HG02943 (cell line): ENCODE measurements at regions not wholly inside any gene's neighbourhood (a gene's known extent, or its start where the extent isn't known, plus 50 kb on each side); places are given as distances from the start of the nearest gene placed in this dataset.
"Not testable (repeated sequence)": the region's sequence is repeated elsewhere in the genome, so short reads cannot be mapped to it uniquely, and the experiment has no call there.

Experiments used
- ATAC-seq: cut with Tn5 transposase; IDR thresholded peaks from one replicate; pipeline ENCODE4 v1.9.1; 2021; ENCODE audit warnings: mild to moderate bottlenecking, low read depth, moderate library complexity; ENCODE audit not compliant: unreplicated experiment

DNA sequence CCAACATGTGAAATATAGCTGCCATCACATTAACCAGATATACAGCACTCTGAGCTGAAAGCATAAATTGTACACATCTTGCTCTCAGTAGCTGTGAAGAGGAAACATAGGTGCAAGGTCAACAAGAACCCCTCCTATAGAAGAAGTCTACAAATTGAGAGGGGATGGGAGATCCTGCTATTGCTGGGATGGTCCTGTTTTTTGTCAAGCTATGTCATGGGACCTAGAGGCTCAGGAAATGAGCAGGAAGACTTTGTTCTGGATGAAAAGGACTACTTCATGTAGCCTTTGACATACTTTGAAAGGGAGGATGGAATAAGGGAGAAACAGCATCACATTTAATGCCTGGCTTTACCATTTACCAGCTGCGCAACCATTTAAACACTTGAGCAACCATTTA is 688.8 kb downstream of the TTLL7 start:
- ATAC-seq = not testable (repeated sequence)

- not testable (repeated sequence) for ATAC-seq
These were observed 689.9 kb downstream of the TTLL7 start for GRCh38 chr1:83309035-83309434.

DNA sequence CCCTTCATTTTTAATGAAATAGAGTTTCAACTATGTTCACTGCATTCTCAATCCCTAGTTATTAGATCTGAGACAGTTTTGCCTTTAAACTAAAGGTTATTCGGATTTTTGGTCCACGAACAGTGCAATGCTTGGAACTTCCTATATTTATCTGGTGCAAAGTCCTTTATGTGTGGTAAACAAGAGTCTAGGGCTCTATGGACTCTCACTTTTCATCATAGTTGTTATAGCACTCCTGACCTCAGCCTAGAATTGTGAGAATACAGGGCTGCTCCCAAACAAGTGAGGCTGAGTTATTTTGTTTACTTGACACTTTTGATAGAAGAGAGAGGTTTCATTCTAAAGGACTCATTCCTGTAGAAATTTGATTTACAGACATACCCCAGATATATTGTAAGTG is 692.1 kb downstream of the TTLL7 start:
- ATAC-seq = not testable (repeated sequence)

GRCh38 chr1:83295594-83295993 is 703.3 kb downstream of the TTLL7 start:
- not testable (repeated sequence) for ATAC-seq

DNA sequence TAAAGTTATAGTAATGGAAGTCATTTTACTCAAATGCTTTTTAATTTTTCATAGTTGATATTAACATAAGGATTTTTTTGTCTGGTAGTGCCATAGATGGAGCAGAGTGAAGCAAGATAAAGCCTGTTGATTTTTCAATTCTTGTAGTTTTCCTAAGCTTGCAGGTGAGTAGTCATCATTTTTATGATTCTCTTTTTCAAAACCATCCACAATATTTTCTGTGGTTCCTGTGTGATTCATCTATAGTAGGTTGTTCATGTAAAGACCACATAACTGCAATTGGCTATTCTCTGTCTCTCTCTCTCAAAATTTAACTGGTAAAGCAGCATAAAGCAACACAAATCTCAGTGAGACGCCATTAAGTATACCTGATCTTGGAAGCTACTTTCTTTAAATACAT is 711.5 kb downstream of the TTLL7 start:
- ATAC-seq = not testable (repeated sequence)

DNA sequence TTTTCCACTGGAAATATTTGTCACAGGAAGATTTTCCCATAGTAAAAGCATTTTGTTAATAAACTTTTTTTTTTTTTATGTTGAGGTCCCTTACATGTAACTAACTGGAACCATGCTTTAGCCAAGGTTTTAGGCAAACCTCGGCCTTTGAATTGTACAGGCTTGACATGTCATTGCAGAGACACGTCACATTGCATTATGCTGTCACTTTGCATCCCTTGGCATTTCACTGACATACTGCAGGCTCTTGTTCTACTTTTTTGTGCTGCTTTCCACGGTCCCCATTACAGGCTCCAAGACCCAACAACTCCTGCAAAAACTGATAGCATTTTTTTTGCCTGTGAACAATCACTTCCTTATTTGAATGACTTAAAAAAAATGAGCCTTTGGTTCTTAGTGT is 724.3 kb downstream of the TTLL7 start:
- not testable (repeated sequence) for ATAC-seq

GRCh38 chr1:83272484-83272883 is 726.4 kb downstream of the TTLL7 start:
- ATAC-seq = not testable (repeated sequence)

GRCh38 chr1:83271834-83272233 is 727.1 kb downstream of the TTLL7 start:
- not testable (repeated sequence) for ATAC-seq

DNA sequence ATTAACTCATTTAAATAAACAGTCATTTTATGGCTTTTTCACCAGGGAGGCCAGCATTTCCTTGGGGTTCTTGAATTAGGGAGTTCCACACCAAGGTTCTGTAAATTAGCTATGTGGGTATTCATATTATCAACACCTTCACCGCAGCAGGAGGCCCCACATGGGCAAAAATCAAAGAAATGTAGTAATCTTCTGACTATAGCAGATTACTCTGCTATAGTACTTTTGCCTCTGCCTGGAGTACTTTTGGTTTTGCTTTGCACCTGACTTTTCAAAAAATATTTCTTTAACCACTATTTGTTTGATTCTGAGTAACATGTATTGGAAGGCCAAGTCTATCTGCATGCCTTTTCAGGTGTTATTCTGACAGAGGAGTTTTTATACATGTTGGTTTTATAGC is 728.1 kb downstream of the TTLL7 start:
- ATAC-seq = not testable (repeated sequence)

DNA sequence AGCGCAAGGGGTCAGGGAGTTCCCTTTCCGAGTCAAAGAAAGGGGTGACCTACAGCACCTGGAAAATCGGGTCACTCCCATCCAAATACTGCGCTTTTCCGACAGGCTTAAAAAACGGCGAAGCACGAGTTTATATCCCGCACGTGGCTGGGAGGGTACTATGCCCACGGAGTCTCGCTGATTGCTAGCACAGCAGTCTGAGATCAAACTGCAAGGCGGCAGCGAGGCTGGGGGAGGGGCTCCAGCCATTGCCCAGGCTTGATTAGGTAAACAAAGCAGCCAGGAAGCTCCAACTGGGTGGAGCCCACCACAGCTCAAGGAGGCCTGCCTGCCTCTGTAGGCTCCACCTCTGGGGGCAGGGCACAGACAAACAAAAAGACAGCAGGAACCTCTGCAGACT is 735.1 kb downstream of the TTLL7 start:
- ATAC-seq = not testable (repeated sequence)

GRCh38 chr1:83251687-83252086 is 747.2 kb downstream of the TTLL7 start:
- ATAC-seq = not testable (repeated sequence)

GRCh38 chr1:83246780-83247179 is 752.2 kb downstream of the TTLL7 start:
- not testable (repeated sequence) for ATAC-seq

DNA sequence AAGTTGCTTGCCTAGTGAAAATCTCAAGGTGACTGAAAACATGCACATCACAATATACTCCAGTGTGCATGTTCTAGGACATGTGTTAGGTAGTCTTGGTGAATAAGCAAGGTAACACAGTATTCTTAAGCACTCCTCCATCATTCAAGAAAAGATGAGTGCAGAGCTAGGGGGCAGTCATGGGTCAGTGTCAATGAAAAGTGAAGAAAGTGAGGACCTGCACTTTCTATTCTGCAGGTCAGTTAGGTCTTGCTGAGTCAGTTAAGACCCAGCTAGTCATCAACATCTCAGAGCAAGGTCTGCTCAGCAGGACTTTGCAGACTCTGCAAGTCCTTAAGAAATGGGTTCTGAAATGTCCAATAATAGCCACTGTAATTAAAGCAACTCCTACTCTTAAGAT is 754.1 kb downstream of the TTLL7 start:
- ATAC-seq = not testable (repeated sequence)

DNA sequence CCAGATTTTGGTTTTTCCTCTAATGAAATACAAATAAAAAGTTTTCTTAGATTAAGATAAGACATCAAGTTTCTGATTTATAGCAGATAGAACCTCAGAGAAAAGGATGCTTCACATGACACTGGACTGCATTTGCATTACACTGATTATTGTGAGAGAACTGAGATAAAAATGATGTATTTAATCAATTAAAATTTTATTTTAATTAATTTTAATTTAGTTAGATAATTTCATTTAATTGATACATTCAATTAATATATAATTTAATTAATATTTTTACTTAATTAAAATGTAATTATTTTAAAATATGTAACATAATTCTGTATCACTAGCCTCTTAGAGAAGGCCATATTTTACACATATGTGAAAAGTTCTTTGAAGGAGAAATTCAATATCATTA is 759.4 kb downstream of the TTLL7 start:
- not testable (repeated sequence) for ATAC-seq

DNA sequence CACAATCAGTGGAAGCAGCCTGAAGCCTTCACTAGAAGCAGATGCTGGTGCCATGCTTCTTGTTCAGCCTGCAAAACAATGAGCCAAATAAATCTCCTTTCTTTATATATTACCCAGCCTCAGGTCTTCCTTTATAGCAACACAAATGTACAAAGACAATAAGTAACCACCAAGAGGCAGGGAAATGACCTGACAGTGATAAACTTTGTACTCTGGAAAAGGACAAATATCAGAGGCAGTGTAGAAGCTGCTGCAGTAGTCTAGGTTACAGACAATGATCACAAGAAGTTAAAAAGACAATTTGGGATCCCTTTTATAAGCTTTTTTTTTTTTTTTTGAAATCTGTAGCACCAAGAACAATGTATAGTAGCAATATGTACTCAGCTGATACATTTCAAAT is 760.3 kb downstream of the TTLL7 start:
- ATAC-seq = not testable (repeated sequence)

- ATAC-seq = not testable (repeated sequence)
These were observed 779.1 kb downstream of the TTLL7 start for GRCh38 chr1:83219788-83220187.

GRCh38 chr1:83218036-83218716 is 780.8 kb downstream of the TTLL7 start:
- ATAC-seq = not testable (repeated sequence)

- not testable (repeated sequence) for ATAC-seq
These were observed 784.6 kb downstream of the TTLL7 start for GRCh38 chr1:83214317-83214716.

DNA sequence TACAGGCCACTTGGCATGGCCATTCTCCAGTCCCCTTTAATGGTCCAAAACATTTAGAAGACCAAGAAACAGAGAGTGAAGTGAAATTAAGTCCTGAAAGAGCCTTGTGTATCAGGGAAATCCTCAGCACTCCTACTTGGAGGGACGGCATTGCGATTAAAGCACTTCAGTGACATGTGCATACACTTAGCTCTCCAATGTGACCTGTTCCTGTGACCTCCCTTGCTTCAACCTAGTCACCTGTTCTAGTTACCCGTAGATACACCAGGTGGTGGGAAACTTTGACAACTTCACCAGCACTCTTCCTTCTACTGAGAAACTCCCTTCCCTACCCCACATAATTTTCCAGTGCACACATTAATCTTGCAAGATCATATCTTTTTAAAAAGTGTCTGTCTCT is 785.3 kb downstream of the TTLL7 start:
- ATAC-seq = not testable (repeated sequence)

GRCh38 chr1:83212033-83212432 is 786.9 kb downstream of the TTLL7 start:
- not testable (repeated sequence) for ATAC-seq

GRCh38 chr1:83208540-83208939 is 790.4 kb downstream of the TTLL7 start:
- not testable (repeated sequence) for ATAC-seq

DNA sequence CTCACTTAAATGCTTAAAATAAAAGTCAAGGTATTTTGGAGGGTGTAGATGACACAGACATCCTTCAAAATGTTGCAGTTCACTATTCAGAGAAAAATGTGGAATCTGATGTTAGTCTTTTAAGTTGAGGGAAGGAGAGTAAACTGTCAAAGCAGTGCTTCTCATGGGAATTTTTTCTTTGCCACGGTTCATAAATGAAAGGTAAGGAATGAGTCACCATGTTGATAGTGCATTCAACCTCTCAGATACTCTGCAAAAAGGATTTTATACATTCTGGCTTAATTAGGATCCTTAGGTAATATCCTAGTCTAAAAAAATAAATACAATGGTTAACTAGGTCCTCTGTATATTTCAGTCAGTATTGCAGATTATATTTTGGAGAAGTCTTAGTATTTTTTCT is 804.3 kb downstream of the TTLL7 start:
- not testable (repeated sequence) for ATAC-seq
